Tibial nerve (tissue), 4 donors: ENCODE measurements at regions not wholly inside any gene's neighbourhood (a gene's known extent, or its start where the extent isn't known, plus 50 kb on each side); places are given as distances from the start of the nearest gene placed in this dataset.

ENCODE experiments used
- DNase-seq, 2 donors: peaks; one replicate each; pipeline ENCODE4 v3.0.0-alpha.2; 2019; ENCODE audit warnings: low spot score in 2 of 2
- H3K27ac ChIP-seq, 4 donors: fragments of 200-600 bp; sonication (generic) in 3 of 4; one replicate each; pipeline ENCODE4 v1.5.1; 2017 to 2019; ENCODE audit warnings: mild to moderate bottlenecking in 1 of 4
- H3K27me3 ChIP-seq, 2 donors: fragments of 200-600 bp; sonication (generic) in 1 of 2; one replicate each; pipeline versions ENCODE4 v1.5.1 to v1.6.0; 2017 to 2019
- H3K36me3 ChIP-seq, 3 donors: fragments of 200-600 bp; sonication (generic); one replicate each; pipeline ENCODE4 v1.5.1; 2018 to 2019
- H3K4me1 ChIP-seq, 4 donors: fragments of 200-600 bp; sonication (generic) in 3 of 4; one replicate each; pipeline ENCODE4 v1.5.1; 2017 to 2019
- H3K4me3 ChIP-seq, 4 donors: fragments of 200-600 bp; sonication (generic) in 3 of 4; one replicate each; pipeline ENCODE4 v1.5.1; 2017 to 2019; ENCODE audit warnings: mild to moderate bottlenecking in 1 of 4, moderate library complexity in 1 of 4
- H3K9me3 ChIP-seq, 4 donors: fragments of 200-600 bp; sonication (generic) in 3 of 4; one replicate each; pipeline ENCODE4 v1.5.1; 2017 to 2019
- CTCF ChIP-seq, 5 experiments: fragments of 200-600 bp in 3 of 5; fragments of 450-650 bp in 2 of 5; sonication (generic) in 3 of 5; IDR thresholded peaks; one replicate each; pipeline ENCODE4 v1.5.1; 2016 to 2019; ENCODE audit warnings: antibody characterized with exemption in 5 of 5, mild to moderate bottlenecking in 3 of 5, moderate library complexity in 2 of 5
- EP300 ChIP-seq, 2 donors: sonication (generic); formaldehyde crosslinking; IDR thresholded peaks; one replicate each; pipeline ENCODE4 v1.6.1; 2017; ENCODE audit warnings: antibody characterized with exemption in 2 of 2, mild to moderate bottlenecking in 1 of 2
- POLR2A ChIP-seq, 2 donors: fragments of 450-650 bp; IDR thresholded peaks; one replicate each; pipeline ENCODE4 v1.6.1; 2017; ENCODE audit warnings: antibody characterized with exemption in 2 of 2, mild to moderate bottlenecking in 2 of 2, moderate library complexity in 2 of 2
- WGBS, 2 donors: methylation state at CpG; one replicate each; pipeline ENCODE4 v1.1.5; 2018; 5-methylcytosine and 5-hydroxymethylcytosine counted together

- no peaks in the 10 kb centered on the region for H3K27me3 ChIP-seq
- 56 to 68% methylated on average over 2 of the region's 2 CpGs for WGBS, 2 donors
- H3K4me1 ChIP-seq = no peaks in the 10 kb centered on the region
- no peak for DNase-seq
- TF ChIP-seq POLR2A (IDR thresholded peaks at IDR 0.05) (no peak), EP300 (IDR thresholded peaks at IDR 0.05) (no peak), CTCF (IDR thresholded peaks at IDR 0.05) (no peak)
- H3K9me3 ChIP-seq = no peaks in the 10 kb centered on the region
- H3K36me3 ChIP-seq = no peaks in the 10 kb centered on the region
- H3K4me3 ChIP-seq = no peak overlapping the region
- no peak overlapping the region for H3K27ac ChIP-seq
These were observed 173.9 kb downstream of the ZIC5 start for GRCh38 chr13:99797691-99798090.

- H3K4me3 ChIP-seq = no peak overlapping the region
- no peak for DNase-seq
These were observed 175.3 kb downstream of the ZIC5 start for GRCh38 chr13:99796175-99796819.

GRCh38 chr13:99792079-99792921 lies 179.3 kb downstream of the ZIC5 start:
- no peak for DNase-seq
- Histone ChIP-seq H3K4me1 (no peaks in the 10 kb centered on the region), H3K9me3 (no peaks in the 10 kb centered on the region), H3K4me3 (no peak overlapping the region), H3K27ac (no peak overlapping the region), H3K36me3 (no peaks in the 10 kb centered on the region), H3K27me3 (no peaks in the 10 kb centered on the region)
- WGBS, 2 donors = 55 to 57% methylated on average over 10 of the region's 10 CpGs
- no peak for TF ChIP-seq EP300 (IDR thresholded peaks at IDR 0.05)
- TF ChIP-seq CTCF (IDR thresholded peaks at IDR 0.05) = no peak
- no peak for TF ChIP-seq POLR2A (IDR thresholded peaks at IDR 0.05)

More at GRCh38 chr13:99796175-99796819, 175.3 kb downstream of the ZIC5 start:
- Histone ChIP-seq H3K27me3 (no peaks in the 10 kb centered on the region), H3K36me3 (no peaks in the 10 kb centered on the region), H3K4me1 (no peaks in the 10 kb centered on the region), H3K27ac (no peak overlapping the region), H3K9me3 (no peaks in the 10 kb centered on the region)
- no peak for TF ChIP-seq EP300 (IDR thresholded peaks at IDR 0.05)
- no peak for TF ChIP-seq CTCF (IDR thresholded peaks at IDR 0.05)
- no peak for TF ChIP-seq POLR2A (IDR thresholded peaks at IDR 0.05)

- peaks cover 0 to 39% (median 0%) of the 10 kb centered on the region in 3 donors for H3K36me3 ChIP-seq
- H3K9me3 ChIP-seq = peaks cover 0 to 25% (median 8%) of the 10 kb centered on the region in 4 donors
- WGBS, 2 donors = 88 to 94% methylated on average over 3 of the region's 3 CpGs
- no peak overlapping the region for H3K27ac ChIP-seq
- H3K4me3 ChIP-seq = no peak overlapping the region
- no peaks in the 10 kb centered on the region for H3K4me1 ChIP-seq
- H3K27me3 ChIP-seq = no peaks in the 10 kb centered on the region
- DNase-seq = no peak
- TF ChIP-seq POLR2A (IDR thresholded peaks at IDR 0.05) (no peak), CTCF (IDR thresholded peaks at IDR 0.05) (no peak), EP300 (IDR thresholded peaks at IDR 0.05) (no peak)
These were observed 188.9 kb downstream of the ZIC5 start for GRCh38 chr13:99782669-99783068.

GRCh38 chr13:99778500-99778899 lies 193.1 kb downstream of the ZIC5 start:
- DNase-seq = no peak
- peaks cover 0 to 20% (median 8%) of the 10 kb centered on the region in 4 donors for H3K9me3 ChIP-seq
- no peaks in the 10 kb centered on the region for H3K27me3 ChIP-seq
- 91 to 95% methylated on average over 2 of the region's 2 CpGs for WGBS, 2 donors
- TF ChIP-seq CTCF (IDR thresholded peaks at IDR 0.05) (no peak), EP300 (IDR thresholded peaks at IDR 0.05) (no peak), POLR2A (IDR thresholded peaks at IDR 0.05) (no peak)
- no peaks in the 10 kb centered on the region for H3K4me1 ChIP-seq
- peaks cover 0 to 46% (median 0%) of the 10 kb centered on the region in 3 donors for H3K36me3 ChIP-seq
- H3K27ac ChIP-seq = no peak overlapping the region
- H3K4me3 ChIP-seq = no peak overlapping the region
